Neural cell (in vitro differentiated cells): ENCODE measurements at regions not wholly inside any gene's neighbourhood (a gene's known extent, or its start where the extent isn't known, plus 50 kb on each side); places are given as distances from the start of the nearest gene placed in this dataset.

Source experiments
- H2AFZ ChIP-seq: fragments of 200-600, 300-800 bp; sonication (generic), shearing (Covaris generic); 2 replicates; pipeline ENCODE4 v1.6.0; 2014; ENCODE audit warnings: low read depth, mild to moderate bottlenecking, antibody characterized with exemption, low read length, moderate library complexity
- H3F3A ChIP-seq: fragments of 200-600 bp; shearing (Covaris generic); 2 replicates; pipeline ENCODE4 v1.6.1; 2016; ENCODE audit warnings: mild to moderate bottlenecking, moderate library complexity, mixed read lengths, antibody characterized with exemption, low read length; ENCODE audit not compliant: insufficient read depth, poor library complexity, severe bottlenecking
- H3K27ac ChIP-seq: fragments of 200-600, 300-800 bp; sonication (generic), shearing (Covaris generic); 2 replicates; pipeline ENCODE4 v1.5.1; 2014; ENCODE audit warnings: mild to moderate bottlenecking, low read length, moderate library complexity
- H3K27me3 ChIP-seq: fragments of 300-800, 200-600 bp; sonication (generic), shearing (Covaris generic); 2 replicates; pipeline ENCODE4 v1.6.0; 2014; ENCODE audit warnings: mild to moderate bottlenecking, low read depth, low read length, moderate library complexity; ENCODE audit not compliant: insufficient read depth
- H3K36me3 ChIP-seq: fragments of 300-800, 200-600 bp; sonication (generic), shearing (Covaris generic); 2 replicates; pipeline ENCODE4 v1.5.1; 2014; ENCODE audit warnings: mild to moderate bottlenecking, antibody characterized with exemption, low read length, moderate library complexity; ENCODE audit not compliant: insufficient read depth
- H3K4me2 ChIP-seq: fragments of 300-800, 200-600 bp; sonication (generic), shearing (Covaris generic); 2 replicates; pipeline ENCODE4 v1.6.0; 2014; ENCODE audit warnings: mild to moderate bottlenecking, low read length
- H3K4me3 ChIP-seq: fragments of 300-800, 200-600 bp; sonication (generic), shearing (Covaris generic); 2 replicates; pipeline ENCODE4 v1.5.1; 2014; ENCODE audit warnings: mild to moderate bottlenecking, low read length, moderate library complexity
- H3K79me2 ChIP-seq: fragments of 200-600 bp; shearing (Covaris generic); replicated peaks from 2 replicates; pipeline ENCODE4 v1.6.0; 2014; ENCODE audit warnings: mild to moderate bottlenecking, low read length, moderate library complexity; ENCODE audit not compliant: insufficient read depth
- H3K9ac ChIP-seq: fragments of 300-800, 200-600 bp; sonication (generic), shearing (Covaris generic); 2 replicates; pipeline ENCODE4 v1.6.1; 2016; ENCODE audit warnings: mild to moderate bottlenecking, low read length, mixed read lengths
- H3K9me2 ChIP-seq: fragments of 200-600 bp; shearing (Covaris generic); 2 replicates; pipeline ENCODE4 v1.6.1; 2016; ENCODE audit warnings: mild to moderate bottlenecking, low read length, mixed read lengths; ENCODE audit not compliant: insufficient read depth
- H3K9me3 ChIP-seq: fragments of 200-600, 300-800 bp; sonication (generic), shearing (Covaris generic); 2 replicates; pipeline ENCODE4 v1.6.1; 2016; ENCODE audit warnings: mild to moderate bottlenecking, mixed run types, low read length, moderate library complexity, mixed read lengths
- H4K20me1 ChIP-seq: fragments of 200-600 bp; shearing (Covaris generic); 2 replicates; pipeline ENCODE4 v1.6.1; 2016; ENCODE audit warnings: mild to moderate bottlenecking, mixed run types; ENCODE audit not compliant: insufficient read depth
- CTCF ChIP-seq: fragments of 450-650 bp; IDR thresholded peaks from 2 replicates; pipeline ENCODE4 v1.5.1; 2014; ENCODE audit warnings: antibody characterized with exemption, mild to moderate bottlenecking, moderate library complexity; ENCODE audit not compliant: poor library complexity, severe bottlenecking
- EP300 ChIP-seq: fragments of 450-650 bp; conservative IDR thresholded peaks from 2 replicates; pipeline ENCODE4 v1.6.1; 2014; ENCODE audit warnings: antibody characterized with exemption, mild to moderate bottlenecking, moderate library complexity; ENCODE audit not compliant: poor library complexity, severe bottlenecking
- EZH2 ChIP-seq: fragments of 200-600, 300-800 bp; shearing (Covaris generic), sonication (generic); IDR thresholded peaks from 2 replicates; pipeline ENCODE4 v1.6.1; 2014; ENCODE audit warnings: antibody characterized with exemption, low read length, borderline replicate concordance, mild to moderate bottlenecking; ENCODE audit not compliant: insufficient read depth, poor library complexity, severe bottlenecking
- MXI1 ChIP-seq: fragments of 450-650 bp; conservative IDR thresholded peaks from 2 replicates; pipeline ENCODE4 v1.6.1; 2014; ENCODE audit warnings: antibody characterized with exemption, mild to moderate bottlenecking; ENCODE audit not compliant: poor library complexity, severe bottlenecking
- POLR2AphosphoS5 ChIP-seq: IDR thresholded peaks from 2 replicates; pipeline ENCODE4 v1.6.1; 2012
- RAD21 ChIP-seq: fragments of 450-650 bp; conservative IDR thresholded peaks from 2 replicates; pipeline ENCODE4 v1.6.1; 2014; ENCODE audit warnings: antibody characterized with exemption, mild to moderate bottlenecking, moderate library complexity
- REST ChIP-seq: IDR thresholded peaks from 2 replicates; pipeline ENCODE4 v1.6.1; 2012; ENCODE audit warnings: borderline replicate concordance
- SMC3 ChIP-seq: fragments of 450-650 bp; conservative IDR thresholded peaks from 2 replicates; pipeline ENCODE4 v1.6.1; 2014; ENCODE audit warnings: antibody characterized with exemption, mild to moderate bottlenecking, moderate library complexity; ENCODE audit not compliant: poor library complexity
- TAF1 ChIP-seq: IDR thresholded peaks from 2 replicates; pipeline ENCODE4 v1.6.1; 2012; ENCODE audit warnings: low read depth

GRCh38 chr9:109931623-109932022 is 151.6 kb downstream of the PALM2AKAP2 start:
- Histone ChIP-seq H3K9ac (no peak overlapping the region), H3K9me2 (no peaks in the 10 kb centered on the region), H4K20me1 (no peaks in the 10 kb centered on the region), H3K27me3 (no peaks in the 10 kb centered on the region), H3K79me2 (no peaks in the 10 kb centered on the region), H3K4me2 (no peak overlapping the region), H2AFZ (no peak overlapping the region), H3K4me3 (no peak overlapping the region), H3F3A (no peaks in the 10 kb centered on the region), H3K36me3 (no peaks in the 10 kb centered on the region), H3K9me3 (no peaks in the 10 kb centered on the region), H3K27ac (no peak overlapping the region)
- no peak for TF ChIP-seq EP300
- TF ChIP-seq SMC3, result no peak
- TF ChIP-seq POLR2AphosphoS5, result no peak
- no peak for TF ChIP-seq CTCF
- TF ChIP-seq EZH2, result no peak
- TF ChIP-seq TAF1, result no peak
- no peak for TF ChIP-seq MXI1
- no peak for TF ChIP-seq REST
- no peak for TF ChIP-seq RAD21

DNA sequence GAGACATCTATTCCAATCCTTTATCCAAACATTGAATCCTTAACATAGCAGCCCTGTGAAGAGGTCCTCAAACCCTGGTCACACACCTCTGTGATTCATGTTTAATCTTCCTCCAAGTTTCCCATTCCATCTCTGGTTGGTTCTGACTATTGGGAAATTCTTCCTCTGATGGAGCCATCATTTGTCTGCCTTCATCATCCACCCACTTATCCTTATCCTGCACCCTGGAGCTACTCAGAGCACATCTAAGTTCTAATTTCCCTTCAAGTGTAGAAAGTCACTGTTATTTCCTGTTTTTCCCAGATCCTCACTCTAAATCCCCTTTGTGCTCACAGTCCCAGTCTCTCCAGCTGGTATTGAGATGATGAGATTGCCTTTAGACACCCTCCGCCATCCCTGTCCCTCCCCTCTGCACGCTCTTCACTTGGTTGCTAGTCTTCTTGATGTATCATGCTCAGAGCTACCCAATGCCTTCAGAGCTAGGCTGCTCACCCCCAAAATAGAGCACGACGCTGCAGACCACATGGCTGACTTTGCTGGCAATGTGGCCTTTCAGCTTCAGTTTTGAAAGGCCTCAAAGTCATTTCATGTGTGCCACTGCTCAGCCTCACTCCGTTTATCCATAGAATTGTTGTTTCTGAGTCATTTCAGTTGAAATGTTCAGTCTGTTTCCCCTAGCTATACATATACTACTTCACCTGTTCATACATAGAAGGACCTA is 154.3 kb downstream of the PALM2AKAP2 start:
- H3K4me3 ChIP-seq, result no peak overlapping the region
- H4K20me1 ChIP-seq, result no peaks in the 10 kb centered on the region
- H3F3A ChIP-seq, result no peaks in the 10 kb centered on the region
- no peak overlapping the region for H3K4me2 ChIP-seq
- no peaks in the 10 kb centered on the region for H3K27me3 ChIP-seq
- no peak overlapping the region for H2AFZ ChIP-seq
- no peak for TF ChIP-seq SMC3
- no peak for TF ChIP-seq EZH2
- no peak for TF ChIP-seq MXI1
- TF ChIP-seq CTCF, result no peak
- no peak for TF ChIP-seq REST
- TF ChIP-seq TAF1, result no peak
- no peak for TF ChIP-seq EP300
- TF ChIP-seq POLR2AphosphoS5, result no peak
- TF ChIP-seq RAD21, result no peak
- H3K9ac ChIP-seq, result no peak overlapping the region
- H3K9me3 ChIP-seq, result no peaks in the 10 kb centered on the region
- H3K36me3 ChIP-seq, result no peaks in the 10 kb centered on the region
- H3K9me2 ChIP-seq, result no peaks in the 10 kb centered on the region
- H3K79me2 ChIP-seq, result no peaks in the 10 kb centered on the region
- no peak overlapping the region for H3K27ac ChIP-seq
